HG03442 (cell line): ENCODE measurements at regions not wholly inside any gene's neighbourhood (a gene's known extent, or its start where the extent isn't known, plus 50 kb on each side); places are given as distances from the start of the nearest gene placed in this dataset.

Experiments used
- ATAC-seq: cut with Tn5 transposase; IDR thresholded peaks from one replicate; pipeline ENCODE4 v1.9.1; 2021; ENCODE audit warnings: mild to moderate bottlenecking, moderate library complexity; ENCODE audit not compliant: unreplicated experiment

DNA sequence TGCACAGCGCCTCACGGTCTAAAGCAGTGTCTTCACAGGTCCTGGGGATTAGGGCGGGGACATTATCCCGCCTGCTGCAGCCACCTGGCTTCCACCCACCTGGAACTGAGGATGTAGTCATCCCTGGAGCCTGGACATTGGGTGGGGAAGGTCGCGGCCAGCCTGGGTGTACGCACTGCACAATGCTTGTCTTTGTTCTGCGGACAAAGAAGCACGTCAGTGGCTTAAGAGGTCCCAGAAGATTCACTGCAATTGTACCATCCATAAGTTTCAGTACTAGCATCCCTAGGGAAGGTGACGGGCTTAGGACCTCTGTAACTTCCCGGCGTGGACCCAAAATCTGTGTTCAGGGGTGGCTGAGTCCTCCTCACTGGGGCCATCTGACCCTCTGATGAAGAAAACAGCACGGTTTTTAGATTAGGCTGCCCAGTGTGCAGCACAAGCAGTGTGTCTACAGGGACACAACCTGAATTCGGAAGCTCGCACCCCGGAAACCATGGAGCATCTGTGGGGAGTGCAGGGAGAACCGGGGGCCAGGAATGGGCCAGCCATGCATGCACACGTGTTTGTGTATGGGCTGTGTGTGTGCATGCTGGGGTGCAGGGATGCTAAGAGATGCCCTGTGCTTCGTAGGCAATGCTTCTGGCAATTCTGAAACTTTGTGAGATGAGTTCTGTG, 342.6 kb upstream of the B3GAT1 start:
- no peak for ATAC-seq

DNA sequence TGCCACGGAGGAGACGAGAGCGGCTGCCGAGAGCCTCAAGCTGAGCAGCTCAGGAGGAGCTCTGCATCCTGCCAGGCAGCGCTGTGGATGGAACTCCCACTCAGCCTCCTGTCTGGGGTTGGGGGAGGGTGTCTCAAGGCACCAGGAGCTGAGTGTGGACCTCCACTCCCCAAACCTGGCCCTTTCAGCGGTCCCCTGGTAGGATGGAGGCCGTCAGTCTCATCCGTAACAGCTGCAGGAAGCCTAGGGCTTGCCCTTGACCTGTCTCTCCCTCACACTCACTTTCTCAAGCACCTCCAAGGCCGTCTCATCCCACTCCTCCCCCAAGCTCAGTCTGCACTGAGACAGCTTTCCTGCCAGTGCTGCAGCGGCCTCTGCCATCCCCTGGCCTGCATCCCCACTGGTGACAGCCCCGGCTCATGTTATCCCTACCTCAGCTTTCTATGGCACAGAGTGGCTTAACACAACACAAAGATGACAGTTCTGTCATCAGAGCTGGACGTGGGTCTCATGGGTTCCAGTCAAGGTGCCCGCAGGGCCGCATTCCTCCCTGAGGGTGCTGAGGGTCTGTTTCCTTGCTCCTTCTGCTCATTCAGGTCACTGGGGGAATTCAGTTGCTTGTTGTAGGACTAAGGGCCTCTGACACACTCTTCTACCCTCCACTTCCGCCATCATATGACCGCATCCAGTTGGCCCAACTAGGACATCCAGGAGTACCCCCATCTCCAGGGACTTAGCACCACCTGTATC, 341.9 kb upstream of the B3GAT1 start:
- no peak for ATAC-seq

DNA sequence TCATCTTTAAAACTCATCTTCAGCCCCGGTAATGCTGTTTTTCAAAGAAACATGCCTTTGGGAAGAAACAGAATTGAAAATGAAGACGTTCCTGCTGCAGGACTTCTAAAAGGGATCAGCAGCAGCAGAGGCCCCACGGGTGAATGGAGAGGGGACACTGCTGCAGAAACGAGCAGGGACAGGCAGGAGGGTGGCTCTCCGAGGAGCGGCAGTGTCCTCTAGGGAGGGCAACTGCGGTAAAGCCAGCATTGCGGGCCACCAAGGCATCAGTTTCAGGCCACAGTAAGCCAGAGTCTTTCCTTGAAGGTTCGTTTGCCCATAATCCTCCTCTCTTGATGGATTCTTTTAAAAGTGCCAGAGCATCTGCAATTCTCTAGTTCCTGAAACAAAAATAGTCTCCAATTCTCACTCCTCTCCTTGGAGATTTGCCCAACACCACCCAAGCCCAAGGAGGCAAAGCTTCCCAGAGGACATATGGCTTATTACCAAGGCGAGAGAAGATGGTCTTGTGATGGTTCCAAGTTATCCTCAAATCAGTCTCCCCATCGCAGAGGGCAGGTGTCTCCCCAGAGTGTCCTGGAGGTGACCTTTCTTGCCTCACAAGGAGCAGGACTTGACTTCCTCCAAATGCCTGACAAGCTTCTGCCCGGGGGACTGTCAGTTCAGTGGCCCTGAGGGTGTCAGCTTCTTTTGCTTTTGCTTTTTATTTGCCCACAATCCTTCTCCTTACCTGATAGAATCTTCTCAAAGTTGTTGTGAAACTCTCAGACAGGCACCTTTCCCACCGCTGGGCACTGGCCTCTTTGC, 341.1 kb upstream of the B3GAT1 start:
- no peak for ATAC-seq

DNA sequence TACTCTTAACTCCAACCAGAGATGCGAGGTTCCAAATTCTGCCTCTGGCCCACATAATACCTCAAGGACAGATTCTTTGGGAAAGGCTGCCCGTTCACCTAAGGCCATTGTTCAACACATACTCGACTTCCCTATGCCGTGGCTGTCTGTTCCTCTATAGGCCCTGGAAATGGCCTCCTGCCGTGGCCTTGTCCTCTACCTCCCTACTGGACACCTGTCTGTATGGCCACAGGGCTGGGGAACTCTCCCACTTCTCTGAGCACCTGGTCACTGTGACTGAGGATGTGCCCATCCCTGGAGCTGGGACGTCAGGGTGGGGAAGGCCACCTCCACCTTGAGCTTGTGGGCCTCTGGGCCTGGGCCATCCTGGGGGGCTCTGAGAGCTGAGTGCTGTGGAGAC, 340.5 kb upstream of the B3GAT1 start:
- no peak for ATAC-seq

DNA sequence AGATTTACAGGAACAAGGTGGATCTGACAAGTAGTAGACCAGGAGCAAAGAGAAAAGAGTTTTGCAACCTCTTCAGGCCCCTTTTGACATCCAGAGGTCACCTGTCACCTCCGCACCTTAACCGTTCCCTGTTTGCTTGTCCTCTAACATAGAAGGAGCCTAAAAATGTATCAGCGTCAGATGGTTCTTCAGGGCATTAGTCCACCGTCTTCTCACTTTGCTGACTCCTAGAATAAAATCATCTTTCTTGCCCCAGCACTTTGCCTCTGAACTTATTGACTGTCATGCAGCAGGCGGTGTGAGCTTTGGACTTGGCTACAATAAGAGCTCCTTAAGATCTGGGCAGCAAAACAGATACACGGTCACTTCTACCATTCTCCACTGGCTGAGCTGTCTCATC, 339.7 kb upstream of the B3GAT1 start:
- ATAC-seq: no peak

DNA sequence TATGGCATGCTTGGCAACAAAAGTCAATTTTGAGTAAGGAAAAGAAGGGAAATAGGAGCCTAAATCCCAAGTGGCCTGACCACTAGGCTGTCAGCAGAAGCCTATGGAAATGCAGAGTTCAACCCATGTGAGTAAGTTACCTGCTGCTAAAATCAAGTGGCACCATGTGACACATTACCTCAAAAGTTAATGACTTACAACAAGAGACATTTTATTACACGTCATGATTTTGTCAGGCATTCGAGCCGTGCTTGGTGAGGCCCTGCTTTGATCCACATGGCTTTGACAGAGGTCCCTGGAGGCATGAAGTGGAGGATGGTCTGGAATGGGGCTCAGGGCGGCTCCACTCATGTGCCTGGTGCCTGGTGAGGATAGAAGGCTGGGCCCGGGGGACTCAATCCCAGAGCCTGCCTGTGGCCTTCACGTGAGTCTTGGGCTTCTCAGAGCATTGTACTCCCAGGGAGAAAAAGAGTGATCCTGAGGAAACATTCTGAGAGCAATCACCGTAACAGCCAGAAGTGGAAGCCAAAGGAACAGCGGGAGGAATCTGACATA, 339.1 kb upstream of the B3GAT1 start:
- ATAC-seq: no peak

DNA sequence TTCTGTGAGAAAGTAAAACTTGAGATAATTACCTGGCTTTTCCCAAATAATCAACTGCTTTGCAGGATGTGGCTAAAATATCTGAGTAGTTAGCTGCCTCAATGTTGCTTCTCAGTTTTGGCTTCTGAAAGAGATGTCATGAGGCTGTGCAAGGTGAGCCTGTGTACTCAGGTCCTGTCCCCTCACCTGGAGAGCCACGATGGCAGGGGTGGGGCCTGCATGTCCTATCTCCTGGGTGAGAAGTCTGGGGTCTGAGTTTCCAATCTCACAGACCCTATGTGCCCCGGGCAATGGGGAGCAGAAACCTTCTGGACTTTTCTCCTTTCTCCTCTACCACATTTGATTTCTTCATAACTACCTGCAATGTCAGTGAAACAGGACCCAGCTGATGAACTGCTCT, 338.6 kb upstream of the B3GAT1 start:
- ATAC-seq: no peak

DNA sequence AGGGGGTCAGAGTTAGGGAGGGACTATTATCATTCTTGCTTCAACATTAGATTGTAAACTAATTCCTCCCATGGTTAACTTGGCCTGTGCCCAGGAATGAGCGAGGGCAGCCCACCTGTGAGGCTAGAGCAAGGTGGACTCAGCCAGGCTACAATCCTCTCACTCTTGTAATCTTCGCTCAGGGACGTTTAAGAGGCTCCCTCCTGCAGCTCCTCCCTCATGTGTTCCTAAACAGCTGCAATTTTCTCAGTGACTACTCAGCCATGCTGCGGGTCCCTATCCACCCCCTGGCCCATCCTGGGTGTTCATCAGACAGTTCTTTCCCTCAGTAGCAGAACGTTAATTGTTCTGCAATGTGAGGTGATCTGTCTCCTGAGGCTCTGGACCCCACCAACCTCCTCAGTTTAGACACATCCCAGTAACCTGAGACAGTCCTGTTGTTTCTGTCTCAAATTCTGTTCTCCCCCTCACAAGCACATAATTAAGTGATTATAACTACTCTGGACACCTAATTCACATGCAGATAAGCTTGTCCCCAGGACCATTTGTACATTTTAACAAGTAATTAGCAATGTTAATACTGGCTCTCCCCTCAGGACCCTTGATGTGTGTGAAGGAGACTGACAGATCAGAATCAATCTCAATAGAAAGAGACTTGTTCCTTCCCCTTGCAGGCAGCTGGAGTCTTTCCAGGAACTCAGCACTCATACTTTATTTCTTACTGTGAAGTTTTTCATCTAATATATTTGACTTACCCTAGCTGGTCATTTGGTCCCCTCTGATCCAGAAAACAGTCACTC, 337.2 kb upstream of the B3GAT1 start:
- ATAC-seq: no peak

DNA sequence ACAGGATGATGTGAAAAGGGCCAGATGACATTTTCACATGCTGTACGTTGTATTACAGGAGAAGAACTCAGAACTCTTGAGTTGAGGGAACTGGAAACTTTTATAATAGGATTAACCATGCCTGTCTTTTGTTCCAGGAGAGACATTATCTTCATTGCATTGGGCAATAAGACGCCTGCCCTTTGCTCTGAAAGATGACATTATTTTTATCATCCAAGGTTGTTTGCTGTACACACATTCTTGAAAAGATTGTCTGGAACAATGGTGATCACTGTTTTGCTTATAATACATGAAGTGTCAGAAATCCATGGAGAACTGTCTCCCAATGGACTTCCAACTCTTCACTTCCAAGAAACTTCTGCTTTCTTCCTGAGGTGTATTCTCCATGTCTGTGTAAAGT, 334.6 kb upstream of the B3GAT1 start:
- ATAC-seq: no peak

DNA sequence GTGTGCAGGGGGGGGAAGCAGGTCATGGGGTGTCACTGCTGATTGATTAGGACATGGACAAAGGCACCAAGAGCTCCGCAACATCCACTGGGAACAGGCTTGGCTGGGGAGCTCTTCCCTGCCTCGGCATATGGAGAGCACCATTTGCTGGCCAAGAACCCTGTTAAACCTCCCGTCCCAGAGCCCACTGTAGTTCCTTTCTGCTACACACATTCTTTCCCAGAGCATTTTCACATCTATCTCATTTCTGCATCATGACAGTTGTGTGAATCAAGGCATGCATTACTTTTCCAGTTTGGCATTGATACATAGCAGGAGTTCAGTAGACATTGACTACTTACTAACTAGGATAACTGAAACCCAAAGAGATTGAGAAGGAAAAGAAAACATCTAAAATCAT, 333.4 kb upstream of the B3GAT1 start:
- ATAC-seq: no peak

DNA sequence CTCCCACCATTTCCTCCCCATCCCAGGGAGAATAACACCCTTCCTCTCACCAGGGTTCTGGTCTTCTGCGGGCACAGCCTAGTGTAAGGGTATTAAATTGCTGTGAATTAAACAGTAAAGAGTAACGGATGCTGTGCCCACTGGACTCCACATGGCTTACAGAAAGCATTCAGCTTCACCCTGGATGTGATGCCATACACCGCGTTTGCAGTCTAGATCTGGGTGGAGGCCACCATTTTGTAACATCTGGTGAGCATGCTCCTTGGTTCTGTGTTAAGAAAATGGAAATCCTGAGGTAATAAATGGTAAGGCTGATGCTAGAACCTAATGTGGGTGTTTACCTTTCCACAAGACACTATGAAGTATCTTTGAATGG, 331.8 kb upstream of the B3GAT1 start:
- no peak for ATAC-seq

DNA sequence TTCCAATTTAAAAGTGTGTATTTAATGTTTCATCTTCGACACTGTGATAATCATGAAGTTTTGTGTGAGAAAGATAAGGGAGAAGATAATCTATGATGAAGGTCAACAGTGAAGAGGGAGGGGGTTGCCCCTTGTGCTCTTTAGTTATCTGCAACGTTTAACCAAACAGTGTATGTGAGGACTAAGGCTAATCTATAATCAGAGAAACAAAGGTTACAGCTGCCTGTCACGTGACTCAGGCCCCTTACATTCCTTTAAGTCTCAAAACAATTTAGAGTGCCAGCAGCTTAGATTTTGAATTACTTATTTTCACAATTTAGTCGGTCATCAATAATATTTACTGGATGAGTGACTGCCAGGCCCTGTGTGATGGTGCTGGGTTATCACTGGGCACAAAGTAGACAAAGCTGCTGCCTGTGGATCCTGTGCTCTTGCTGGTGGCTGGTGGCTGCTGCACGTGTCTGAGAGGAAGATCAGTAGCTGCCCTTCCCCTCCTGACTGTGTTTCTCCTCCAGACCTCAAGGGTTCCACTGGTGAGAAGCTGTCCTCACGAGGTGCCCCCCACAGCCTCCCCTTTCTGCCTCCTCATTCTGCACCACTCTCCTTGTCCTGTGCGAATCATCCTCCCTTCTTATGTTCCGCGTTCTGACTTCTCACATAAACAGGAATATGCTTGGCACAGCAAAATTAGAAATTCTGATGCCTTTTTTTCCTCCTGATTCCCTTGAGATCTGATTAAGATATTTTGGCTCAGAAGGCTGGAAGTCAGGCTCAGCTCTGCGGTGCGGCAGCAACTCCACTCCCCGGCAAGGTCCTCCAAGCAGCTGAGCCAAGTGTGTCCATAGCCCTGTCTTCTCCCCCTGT, 331.1 kb upstream of the B3GAT1 start:
- ATAC-seq: no peak

DNA sequence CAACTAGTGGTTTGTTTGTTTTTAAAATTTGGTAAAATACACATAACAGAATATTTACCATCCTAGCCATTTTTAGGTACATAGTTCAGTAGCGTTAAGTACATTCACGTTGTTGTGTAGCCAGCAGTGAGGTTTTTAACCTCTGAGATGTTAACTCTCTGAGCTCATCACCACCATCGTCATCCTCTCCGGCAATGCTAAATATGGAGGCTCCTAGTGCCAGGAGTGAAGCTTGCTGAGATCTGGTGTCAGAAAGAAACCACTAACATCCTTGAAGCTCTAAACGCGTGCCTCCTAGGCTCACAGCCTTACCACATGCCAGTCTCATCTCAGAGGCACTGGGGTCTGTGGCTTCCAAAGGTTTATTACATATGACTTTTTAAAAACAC, 330.2 kb upstream of the B3GAT1 start:
- no peak for ATAC-seq

DNA sequence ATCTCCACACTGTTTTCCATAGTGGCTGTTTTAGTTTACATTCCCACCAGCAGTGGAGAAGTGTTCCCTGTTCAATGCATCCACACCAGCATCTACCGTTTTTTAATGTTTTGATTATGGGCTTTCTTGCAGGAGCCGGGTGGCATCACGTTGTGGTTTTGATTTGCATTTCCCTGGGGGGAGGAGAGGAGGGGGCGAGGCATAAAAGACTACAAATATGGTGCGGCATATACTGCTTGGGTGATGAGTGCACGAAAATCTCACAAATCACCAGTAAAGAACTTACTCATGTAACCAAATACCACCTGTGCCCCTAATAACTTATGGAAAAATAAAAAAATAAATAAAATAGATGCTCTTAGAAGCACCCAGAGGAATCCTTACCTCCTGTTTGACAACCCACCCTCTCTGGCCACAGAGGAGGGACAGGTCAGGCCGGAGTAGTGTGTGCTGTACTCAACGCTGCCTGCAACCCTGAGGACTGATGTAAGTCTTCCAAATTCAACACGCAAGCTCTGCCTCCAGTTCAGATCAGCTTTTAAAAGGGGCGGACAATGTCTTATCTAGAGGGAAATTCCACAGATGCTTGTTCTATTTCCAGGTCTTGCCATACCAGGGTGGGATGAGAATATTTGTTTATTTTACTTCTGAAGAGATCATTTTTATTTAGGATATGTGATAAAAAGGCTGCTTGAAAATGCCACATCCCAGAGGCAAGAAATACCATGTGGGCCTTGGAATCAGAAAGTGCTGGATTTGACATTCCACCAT, 329.6 kb upstream of the B3GAT1 start:
- ATAC-seq: no peak

DNA sequence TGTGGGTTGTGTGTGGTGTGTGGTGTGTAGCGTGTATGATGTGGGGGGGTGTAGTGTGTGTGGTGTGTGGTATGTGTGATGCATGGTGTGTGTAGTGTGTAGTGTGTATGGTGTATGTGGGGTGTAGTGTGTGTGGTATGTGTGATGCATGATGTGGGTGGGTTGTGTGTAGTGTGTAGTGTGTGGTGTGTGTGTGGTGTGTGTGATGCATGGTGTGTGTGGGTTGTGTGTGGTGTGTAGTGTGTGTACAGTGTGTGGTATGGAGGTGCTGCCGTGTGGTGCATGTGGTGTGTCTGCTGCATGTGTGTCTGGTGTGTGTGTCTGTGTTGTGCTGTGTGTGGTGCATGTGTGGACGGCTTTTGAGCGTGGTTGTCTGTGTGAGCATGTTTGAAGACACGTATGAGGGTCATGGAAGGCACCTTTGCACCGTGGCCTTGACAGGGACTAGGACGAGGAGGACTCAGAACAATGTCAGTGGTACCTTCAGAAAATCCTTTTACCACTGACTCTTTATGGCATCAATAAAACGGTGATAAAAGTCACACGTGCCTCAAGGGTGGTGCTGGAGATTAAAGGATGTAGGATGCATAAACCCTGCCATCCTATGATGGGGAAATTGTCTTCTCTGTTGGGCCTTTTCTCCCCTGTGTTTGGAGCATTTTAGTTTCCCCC, 328.7 kb upstream of the B3GAT1 start:
- no peak for ATAC-seq

DNA sequence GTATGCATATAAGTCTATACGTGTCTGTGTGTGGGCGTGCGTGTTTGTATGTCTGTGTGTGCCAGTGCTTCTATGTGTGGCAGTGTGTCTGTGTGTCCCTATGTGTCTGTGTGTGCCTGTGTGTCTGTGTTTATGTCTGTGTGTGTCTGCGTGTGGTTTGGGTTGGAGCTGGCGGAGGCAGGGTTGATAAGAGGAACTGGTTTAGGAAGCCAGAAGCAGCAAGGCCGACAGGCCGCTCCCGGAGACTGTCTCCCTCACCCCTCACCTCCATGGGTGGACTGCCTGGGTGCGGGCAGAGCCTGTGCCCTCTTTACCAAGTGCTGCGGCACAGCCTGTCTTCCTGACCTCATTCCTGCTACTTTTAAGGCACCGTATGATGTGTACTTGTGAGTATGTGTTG, 327.1 kb upstream of the B3GAT1 start:
- no peak for ATAC-seq

DNA sequence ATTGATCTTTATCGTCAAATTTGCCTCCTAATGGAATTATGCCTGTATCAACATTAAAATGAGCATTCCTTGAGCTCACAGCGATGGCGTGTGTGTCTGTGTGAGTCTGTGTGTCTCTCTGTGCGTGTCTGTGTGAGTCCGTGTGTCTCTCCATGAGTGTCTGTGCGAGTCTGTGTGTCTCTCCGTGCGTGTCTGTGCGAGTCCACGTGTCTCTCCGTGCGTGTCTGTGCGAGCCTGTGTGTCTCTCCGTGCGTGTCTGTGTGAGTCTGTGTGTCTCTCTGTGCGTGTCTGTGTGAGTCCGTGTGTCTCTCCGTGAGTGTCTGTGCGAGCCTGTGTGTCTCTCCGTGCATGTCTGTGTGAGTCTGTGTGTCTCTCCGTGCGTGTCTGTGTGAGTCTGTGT, 326.5 kb upstream of the B3GAT1 start:
- ATAC-seq: no peak
